Testis (tissue), 2 donors: ENCODE measurements at regions not wholly inside any gene's neighbourhood (a gene's known extent, or its start where the extent isn't known, plus 50 kb on each side); places are given as distances from the start of the nearest gene placed in this dataset.

ENCODE experiments used
- DNase-seq: peaks from one replicate; pipeline ENCODE4 v3.0.0-alpha.2; 2019
- H3K27ac ChIP-seq, 2 donors: fragments of 200-600 bp; sonication (generic); one replicate each; pipeline ENCODE4 v1.5.1; 2019
- H3K27me3 ChIP-seq: fragments of 200-600 bp; sonication (generic); one replicate; pipeline ENCODE4 v1.5.1; 2019
- H3K36me3 ChIP-seq: fragments of 200-600 bp; sonication (generic); one replicate; pipeline ENCODE4 v1.5.1; 2017; ENCODE audit warnings: low read depth; ENCODE audit errors: missing control alignments
- H3K4me1 ChIP-seq: fragments of 200-600 bp; sonication (generic); one replicate; pipeline ENCODE4 v1.5.1; 2019
- H3K4me3 ChIP-seq, 2 donors: fragments of 200-600 bp; sonication (generic); one replicate each; pipeline ENCODE4 v1.5.1; 2017 to 2019
- H3K9me3 ChIP-seq: fragments of 200-600 bp; sonication (generic); one replicate; pipeline ENCODE4 v1.5.1; 2017
- POLR2A ChIP-seq: fragments of 450-650 bp; IDR thresholded peaks from one replicate; pipeline ENCODE4 v1.6.1; 2017; ENCODE audit warnings: antibody characterized with exemption, mild to moderate bottlenecking, moderate library complexity
- WGBS, 2 donors: methylation state at CpG; one replicate each; pipeline ENCODE4 v1.1.5; 2018; 5-methylcytosine and 5-hydroxymethylcytosine counted together
- intact Hi-C: fragments of 100-400 bp; cut with DNase I; formaldehyde crosslinking; loops from one replicate; pipeline ENCODE4 v1.15.1; 2023; ENCODE audit warnings: low total_unique reads
- TF ChIP-seq, protein P1 (sequence below), 3 experiments: fragments of 450-650 bp in 2 of 3; fragments of 200-600 bp in 1 of 3; sonication (generic) in 1 of 3; IDR thresholded peaks; one replicate each; pipeline ENCODE4 v1.5.1; 2016 to 2019; ENCODE audit warnings: antibody characterized with exemption in 3 of 3, mild to moderate bottlenecking in 2 of 3, moderate library complexity in 1 of 3

DNA sequence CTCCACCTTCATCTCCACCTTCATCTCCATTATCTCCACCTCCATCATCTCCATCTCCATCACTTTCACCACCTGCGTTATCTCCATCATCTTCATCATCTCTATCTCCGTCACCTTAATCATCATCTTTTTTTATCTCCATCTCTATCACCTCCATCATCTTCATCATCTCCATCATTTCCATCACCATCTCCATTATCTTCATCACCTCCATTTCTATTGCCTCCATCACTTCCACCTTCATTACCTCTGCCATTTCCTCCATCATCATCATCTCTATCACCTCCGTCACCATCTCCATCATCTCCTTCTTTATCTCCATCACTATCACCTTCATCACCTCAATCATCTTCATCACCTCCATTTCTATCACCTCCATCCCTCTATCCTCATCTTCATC lies 573.5 kb downstream of the TBC1D22A start:
- TF ChIP-seq, protein P1, sequence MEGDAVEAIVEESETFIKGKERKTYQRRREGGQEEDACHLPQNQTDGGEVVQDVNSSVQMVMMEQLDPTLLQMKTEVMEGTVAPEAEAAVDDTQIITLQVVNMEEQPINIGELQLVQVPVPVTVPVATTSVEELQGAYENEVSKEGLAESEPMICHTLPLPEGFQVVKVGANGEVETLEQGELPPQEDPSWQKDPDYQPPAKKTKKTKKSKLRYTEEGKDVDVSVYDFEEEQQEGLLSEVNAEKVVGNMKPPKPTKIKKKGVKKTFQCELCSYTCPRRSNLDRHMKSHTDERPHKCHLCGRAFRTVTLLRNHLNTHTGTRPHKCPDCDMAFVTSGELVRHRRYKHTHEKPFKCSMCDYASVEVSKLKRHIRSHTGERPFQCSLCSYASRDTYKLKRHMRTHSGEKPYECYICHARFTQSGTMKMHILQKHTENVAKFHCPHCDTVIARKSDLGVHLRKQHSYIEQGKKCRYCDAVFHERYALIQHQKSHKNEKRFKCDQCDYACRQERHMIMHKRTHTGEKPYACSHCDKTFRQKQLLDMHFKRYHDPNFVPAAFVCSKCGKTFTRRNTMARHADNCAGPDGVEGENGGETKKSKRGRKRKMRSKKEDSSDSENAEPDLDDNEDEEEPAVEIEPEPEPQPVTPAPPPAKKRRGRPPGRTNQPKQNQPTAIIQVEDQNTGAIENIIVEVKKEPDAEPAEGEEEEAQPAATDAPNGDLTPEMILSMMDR (IDR thresholded peaks at IDR 0.05): no peak
- TF ChIP-seq POLR2A: no peak
- intact Hi-C loops: no loop called here
- Histone ChIP-seq H3K36me3 (no peaks in the 10 kb centered on the region), H3K27me3 (no peaks in the 10 kb centered on the region), H3K9me3 (no peaks in the 10 kb centered on the region), H3K4me3 (no peak overlapping the region), H3K4me1 (peaks cover 4% of the 10 kb centered on the region), H3K27ac (no peak overlapping the region)
- 97 to 99% methylated on average over 3 of the region's 3 CpGs for WGBS, 2 donors
- no peak for DNase-seq

DNA sequence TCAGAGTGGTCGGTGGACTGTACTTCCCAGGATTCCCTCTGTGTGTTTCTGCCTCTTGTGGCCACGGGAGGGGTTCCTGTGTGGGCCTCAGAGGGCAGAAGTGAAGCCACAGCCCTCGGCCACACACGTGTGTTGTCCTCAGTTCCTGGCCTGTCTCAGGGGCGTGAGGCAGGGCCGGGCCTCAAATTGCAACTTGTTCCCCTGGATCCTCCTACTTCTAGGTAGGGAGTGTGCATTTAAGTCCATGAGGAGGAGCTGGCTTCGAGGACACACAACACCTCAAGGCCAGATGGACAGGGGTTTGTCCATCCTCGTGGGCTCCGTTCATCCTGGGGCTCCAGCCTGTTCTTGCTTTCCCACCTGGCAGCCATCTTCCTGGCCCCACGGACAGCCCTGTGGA lies 573.0 kb downstream of the TBC1D22A start:
- Histone ChIP-seq H3K9me3 (no peaks in the 10 kb centered on the region), H3K27me3 (no peaks in the 10 kb centered on the region), H3K4me1 (peaks cover 4% of the 10 kb centered on the region), H3K36me3 (no peaks in the 10 kb centered on the region), H3K27ac (no peak overlapping the region), H3K4me3 (no peak overlapping the region)
- intact Hi-C loops: no loop called here
- no peak for TF ChIP-seq POLR2A
- TF ChIP-seq, protein P1 (IDR thresholded peaks at IDR 0.05): no peak
- WGBS, 2 donors: 92 to 93% methylated on average over 10 of the region's 10 CpGs
- DNase-seq: no peak

- TF ChIP-seq, protein P1 (IDR thresholded peaks at IDR 0.05): no peak
- TF ChIP-seq POLR2A: no peak
- Histone ChIP-seq H3K9me3 (no peaks in the 10 kb centered on the region), H3K36me3 (no peaks in the 10 kb centered on the region), H3K4me3 (no peak overlapping the region), H3K4me1 (peaks cover 4% of the 10 kb centered on the region), H3K27me3 (no peaks in the 10 kb centered on the region), H3K27ac (no peak overlapping the region)
- intact Hi-C loops: no loop called here
- no peak for DNase-seq
- 92 to 93% methylated on average over 7 of the region's 7 CpGs for WGBS, 2 donors
Measured at GRCh38 chr22:47334601-47335000, 572.2 kb downstream of the TBC1D22A start.

DNA sequence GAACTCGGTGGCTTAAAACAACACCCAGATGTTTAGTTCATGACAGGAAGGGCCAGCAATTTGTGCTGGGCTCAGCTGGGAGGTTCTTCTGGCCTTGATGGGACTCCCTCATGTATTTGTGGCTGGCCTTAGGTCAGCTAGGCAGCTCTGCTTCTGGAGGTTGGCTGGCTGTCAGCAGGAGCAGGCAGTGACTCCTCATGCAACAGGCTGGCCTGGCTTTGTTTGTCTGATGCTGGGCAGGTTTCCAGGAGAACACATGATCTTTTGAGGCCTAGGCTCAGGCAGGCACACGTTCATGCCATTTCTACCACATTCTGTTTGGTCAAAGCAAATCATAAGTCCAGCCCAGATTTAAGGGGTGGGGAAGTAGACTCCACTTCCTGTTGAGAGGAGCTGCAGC lies 571.2 kb downstream of the TBC1D22A start:
- Histone ChIP-seq H3K36me3 (no peaks in the 10 kb centered on the region), H3K27ac (no peak overlapping the region), H3K9me3 (no peaks in the 10 kb centered on the region), H3K27me3 (no peaks in the 10 kb centered on the region), H3K4me3 (no peak overlapping the region), H3K4me1 (peaks cover 4% of the 10 kb centered on the region)
- 70 to 71% methylated on average over 2 of the region's 2 CpGs for WGBS, 2 donors
- intact Hi-C loops: no loop called here
- no peak for TF ChIP-seq POLR2A
- TF ChIP-seq, protein P1 (IDR thresholded peaks at IDR 0.05): no peak
- no peak for DNase-seq

DNA sequence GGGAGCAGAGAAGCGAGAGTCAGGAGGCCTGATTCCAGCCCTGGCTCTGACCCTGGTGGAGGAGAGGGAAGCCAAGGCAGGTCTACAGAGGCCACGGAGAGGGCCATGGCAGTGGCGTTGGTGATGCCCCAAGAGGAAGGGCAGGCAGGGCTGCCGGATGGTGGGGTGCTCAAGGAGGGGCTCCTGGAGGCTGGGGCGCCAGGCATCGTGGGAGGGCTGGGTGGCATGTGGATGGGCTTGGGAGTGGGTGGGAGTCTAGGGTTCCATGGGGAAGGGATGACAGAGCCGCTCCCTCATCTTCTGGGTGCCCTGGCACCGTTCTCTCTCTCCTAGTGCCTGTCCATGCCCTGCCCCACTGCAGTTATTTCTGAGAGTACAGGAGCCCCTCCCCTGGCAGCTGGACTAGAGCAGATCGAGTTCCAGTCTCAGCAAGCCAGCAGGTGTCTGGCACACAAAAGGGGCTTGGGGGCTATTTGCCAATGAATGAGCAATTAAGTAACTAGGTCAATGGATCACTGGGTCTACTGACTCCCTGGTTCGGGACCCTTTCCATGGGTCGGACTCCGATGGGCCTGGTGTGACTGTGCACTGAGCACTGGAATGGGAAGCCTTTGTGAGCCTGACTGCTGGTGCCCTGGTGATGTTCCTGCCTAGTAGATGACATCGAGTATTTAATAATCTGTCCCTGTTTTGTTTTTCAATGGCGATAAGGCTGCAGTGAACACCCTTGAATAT lies 570.0 kb downstream of the TBC1D22A start:
- H3K36me3 ChIP-seq: no peaks in the 10 kb centered on the region
- H3K9me3 ChIP-seq: no peaks in the 10 kb centered on the region
- peaks cover 4% of the 10 kb centered on the region for H3K4me1 ChIP-seq
- TF ChIP-seq, protein P1 (IDR thresholded peaks at IDR 0.05): no peak
- no peak for TF ChIP-seq POLR2A
- H3K27me3 ChIP-seq: no peaks in the 10 kb centered on the region
- 87 to 90% methylated on average over 10 to 14 of the region's 14 CpGs for WGBS, 2 donors
- no peak overlapping the region for H3K4me3 ChIP-seq
- intact Hi-C loops: no loop called here
- no peak for DNase-seq
- H3K27ac ChIP-seq: no peak overlapping the region
